ENCODE measurements at regions not wholly inside any gene's neighbourhood (a gene's known extent, or its start where the extent isn't known, plus 50 kb on each side); places are given as distances from the start of the nearest gene placed in this dataset.

GRCh38 chr22:44599084-44599483 lies 101.1 kb upstream of the RTL6 start:
- no peak for TF ChIP-seq EZH2phosphoT487 (IDR thresholded peaks at IDR 0.05; ENCODE audit: low read depth)
- no peak for TF ChIP-seq CTCF (IDR thresholded peaks at IDR 0.05; ENCODE audit: low read depth, low read length)

Data from OCI-LY3 (cell line).